Natural killer cell treated with Interleukin-12 subunit alpha and Interleukin-12 subunit beta and Interleukin-15 and Interleukin-18, amount 100 ng/mL, for 72 hours (primary cell): ENCODE measurements at regions not wholly inside any gene's neighbourhood (a gene's known extent, or its start where the extent isn't known, plus 50 kb on each side); places are given as distances from the start of the nearest gene placed in this dataset.
"Not testable (repeated sequence)": the region's sequence is repeated elsewhere in the genome, so short reads cannot be mapped to it uniquely, and the experiment has no call there.

Experiments
- ATAC-seq, 2 donors: fragments of 150-1000 bp; cut with Tn5 transposase in 1 of 2; sonication (Bioruptor Pico), chemical (Tn5 transposase) in 1 of 2; 2 replicates each; pipeline ENCODE4 v1.10.0; 2021
- DNase-seq: peaks from one replicate; pipeline ENCODE4 v3.0.0; 2022; ENCODE audit warnings: low spot score
- H3K27ac Mint-ChIP-seq, 2 donors: 1 replicate in 1 of 2; 2 replicates in 1 of 2; pipeline ENCODE4 v1.8.0; 2022; ENCODE audit warnings: mixed read lengths in 2 of 2, mild to moderate bottlenecking in 1 of 2, moderate library complexity in 1 of 2
- H3K27me3 Mint-ChIP-seq, 2 donors: 1 replicate in 1 of 2; 2 replicates in 1 of 2; pipeline ENCODE4 v1.8.0; 2022; ENCODE audit warnings: mixed read lengths in 2 of 2
- H3K36me3 Mint-ChIP-seq: one replicate; pipeline ENCODE4 v1.8.0; 2022; ENCODE audit warnings: mixed read lengths
- H3K4me1 Mint-ChIP-seq, 2 donors: 1 replicate in 1 of 2; 2 replicates in 1 of 2; pipeline ENCODE4 v1.8.0; 2022; ENCODE audit warnings: low read depth in 2 of 2, mixed read lengths in 2 of 2, mild to moderate bottlenecking in 1 of 2
- H3K4me3 Mint-ChIP-seq: one replicate; pipeline ENCODE4 v1.8.0; 2022; ENCODE audit warnings: mixed read lengths
- H3K9me3 Mint-ChIP-seq: 2 replicates; pipeline ENCODE4 v1.8.0; 2022; ENCODE audit warnings: mixed read lengths

DNA sequence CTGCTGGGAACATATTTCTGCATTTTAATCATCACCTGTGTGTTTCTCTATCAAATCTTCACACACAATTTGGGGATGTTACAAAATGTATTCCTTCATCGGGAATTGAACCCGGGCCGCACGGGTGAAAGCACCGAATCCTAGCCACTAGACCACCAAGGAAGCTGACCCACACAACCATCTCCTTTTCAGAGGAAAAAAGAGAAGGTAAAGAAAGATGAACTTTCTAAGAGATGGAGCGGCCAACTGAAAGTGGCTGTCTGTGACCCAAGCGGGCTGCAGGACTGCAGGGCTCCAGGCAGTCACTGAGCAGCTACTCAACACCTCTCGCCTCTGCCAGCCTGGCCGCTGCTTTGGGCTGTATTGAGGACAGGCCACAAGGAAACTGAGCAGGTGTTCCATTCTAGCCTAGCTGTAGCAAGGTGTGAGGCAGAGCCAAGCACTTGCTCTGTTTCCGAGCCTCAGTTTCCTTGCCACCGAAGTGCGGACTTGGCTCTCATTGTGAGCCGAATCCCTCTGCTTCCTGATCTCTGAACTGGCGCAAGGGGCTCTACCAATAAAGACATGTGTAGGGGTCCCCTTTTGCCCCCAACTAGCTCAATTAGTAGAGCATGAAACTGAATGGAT is 156.9 kb upstream of the NBPF11 start:
- Mint-ChIP-seq H3K4me3 (no peak overlapping the region), H3K9me3 (peaks cover 9% of the 10 kb centered on the region), H3K27ac (no peak overlapping the region), H3K27me3 (peaks cover 57 to 70% of the 10 kb centered on the region in 2 donors), H3K4me1 (peaks cover 3 to 13% of the 10 kb centered on the region in 2 donors), H3K36me3 (peaks cover 10% of the 10 kb centered on the region)
- DNase-seq: no peak
- ATAC-seq: no peak

DNA sequence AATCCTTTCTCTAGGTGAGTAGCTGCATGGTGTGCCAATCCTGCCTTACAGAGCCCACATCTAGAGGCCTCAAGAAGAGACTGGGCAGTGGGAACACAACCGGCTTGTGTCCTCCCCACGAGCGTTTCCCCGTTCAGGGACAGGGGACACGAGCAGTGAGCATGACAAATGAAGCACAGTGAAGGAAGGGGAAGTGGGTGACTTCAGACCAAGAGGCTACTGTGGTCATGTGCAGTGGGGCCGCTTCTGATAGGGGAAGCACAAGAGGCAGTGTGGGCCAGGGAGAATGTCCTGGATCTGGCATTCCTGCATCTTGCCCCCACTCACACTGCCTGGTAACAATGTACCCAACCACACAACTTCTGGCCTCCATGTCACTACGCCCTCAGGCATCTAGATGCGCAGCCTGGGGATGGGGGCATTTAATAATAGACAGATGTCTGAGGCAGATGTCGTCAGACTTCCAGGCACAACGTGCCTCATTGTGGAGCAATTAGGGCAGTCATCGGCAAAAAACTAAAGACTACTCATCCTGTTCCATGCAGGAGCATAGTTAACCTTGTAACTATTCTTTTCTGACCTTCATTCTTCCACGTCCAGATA is 155.6 kb upstream of the NBPF11 start:
- Mint-ChIP-seq H3K36me3 (peaks cover 10% of the 10 kb centered on the region), H3K27ac (no peak overlapping the region), H3K27me3 (peaks cover 57 to 62% of the 10 kb centered on the region in 2 donors), H3K4me1 (peaks cover 6 to 17% of the 10 kb centered on the region in 2 donors), H3K4me3 (no peak overlapping the region), H3K9me3 (peaks cover 9% of the 10 kb centered on the region)
- DNase-seq: no peak
- ATAC-seq: no peak

DNA sequence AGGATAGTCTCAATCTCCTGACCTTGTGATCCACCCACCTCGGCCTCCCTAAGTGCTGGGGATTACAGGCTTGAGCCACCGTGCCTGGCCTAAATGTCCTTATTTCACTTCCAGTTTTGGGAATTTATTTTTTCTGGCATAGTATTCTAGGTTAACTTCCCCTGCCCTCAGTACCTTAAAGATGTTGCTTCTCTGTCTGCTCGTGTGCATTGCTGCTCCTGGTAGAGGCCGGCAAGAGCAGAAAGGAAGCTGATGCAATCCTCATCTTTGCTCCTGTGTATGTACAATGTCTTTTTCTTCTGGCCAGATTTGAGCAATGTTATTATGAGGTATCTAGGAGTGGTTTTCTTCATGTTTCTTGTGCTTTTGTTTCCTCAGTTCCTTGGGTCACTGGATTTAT is 152.9 kb upstream of the NBPF11 start:
- Mint-ChIP-seq H3K27me3 (peaks cover 38 to 39% of the 10 kb centered on the region in 2 donors), H3K4me3 (peak overlapping the region; percentile 15), H3K4me1 (peaks cover 6 to 17% of the 10 kb centered on the region in 2 donors)
- not testable (repeated sequence) for H3K27ac Mint-ChIP-seq, ATAC-seq, H3K9me3 Mint-ChIP-seq, H3K36me3 Mint-ChIP-seq, DNase-seq

DNA sequence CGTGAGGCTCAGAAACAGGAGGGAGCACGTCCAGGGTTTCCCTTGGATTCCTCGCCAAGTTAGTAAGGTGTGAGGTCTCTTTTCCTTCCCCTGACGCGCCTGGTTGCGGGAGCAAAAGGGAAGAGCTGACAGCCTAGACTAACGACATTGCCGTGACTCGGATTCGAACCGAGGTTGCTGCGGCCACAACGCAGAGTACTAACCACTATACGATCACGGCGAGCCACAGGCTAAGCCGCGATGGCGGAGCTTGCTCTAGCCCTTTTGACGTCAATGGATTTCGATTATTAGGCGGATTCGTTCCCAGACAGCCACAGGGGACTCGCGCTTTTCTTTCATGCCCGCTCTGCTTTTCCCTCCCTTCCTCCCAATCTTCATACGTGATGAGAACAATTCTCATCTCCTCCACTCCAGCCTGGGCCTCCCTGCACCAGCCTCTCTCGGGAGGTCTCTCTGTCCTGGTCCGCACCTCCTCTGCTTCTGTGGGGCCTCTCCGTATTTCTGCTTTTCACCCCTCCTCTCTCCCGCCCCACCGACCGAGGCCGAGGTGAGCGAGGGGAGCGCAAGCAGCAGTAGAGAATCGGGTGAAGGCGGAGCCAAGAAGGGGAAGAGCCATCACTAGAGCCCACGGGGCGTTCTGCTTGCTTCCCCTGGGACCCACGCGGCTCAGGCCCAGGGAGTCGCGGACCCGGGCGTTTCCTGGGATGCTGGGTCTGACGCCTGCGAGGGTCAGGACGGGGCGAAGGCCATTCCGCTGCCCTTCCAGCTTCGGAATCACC is 150.7 kb upstream of the NBPF11 start:
- DNase-seq, H3K9me3 Mint-ChIP-seq, H3K36me3 Mint-ChIP-seq: not testable (repeated sequence)
- peak overlapping the region in 1 of 2 donors; percentile 41 for H3K27ac Mint-ChIP-seq
- H3K27me3 Mint-ChIP-seq: peaks cover 35 to 44% of the 10 kb centered on the region in 2 donors
- peak; percentile 80 to 88 for ATAC-seq
- peaks cover 6 to 17% of the 10 kb centered on the region in 2 donors for H3K4me1 Mint-ChIP-seq
- peak overlapping the region; percentile 85 for H3K4me3 Mint-ChIP-seq

DNA sequence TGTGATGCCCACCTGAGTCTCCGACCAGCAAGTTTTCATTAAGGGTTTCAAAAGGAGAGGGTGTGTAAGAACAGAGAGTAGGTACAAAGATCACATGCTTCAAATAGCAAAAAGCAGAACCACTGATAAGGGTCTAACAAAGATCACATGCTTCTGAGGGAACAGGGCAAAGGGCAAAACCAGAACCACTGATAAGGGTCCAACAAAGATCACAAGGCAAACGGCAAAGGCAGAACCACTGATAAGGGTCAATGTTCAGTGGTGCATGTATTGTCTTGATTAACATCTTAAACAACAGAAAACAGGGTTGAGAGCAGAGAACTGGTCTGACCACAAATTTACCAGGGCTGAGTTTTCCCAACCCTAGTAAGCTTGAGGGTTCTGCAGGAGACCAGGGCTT is 145.8 kb upstream of the NBPF11 start:
- not testable (repeated sequence) for H3K9me3 Mint-ChIP-seq, H3K4me1 Mint-ChIP-seq, H3K27ac Mint-ChIP-seq, ATAC-seq, H3K4me3 Mint-ChIP-seq, H3K36me3 Mint-ChIP-seq, DNase-seq
- peaks cover 9 to 25% of the 10 kb centered on the region in 2 donors for H3K27me3 Mint-ChIP-seq

DNA sequence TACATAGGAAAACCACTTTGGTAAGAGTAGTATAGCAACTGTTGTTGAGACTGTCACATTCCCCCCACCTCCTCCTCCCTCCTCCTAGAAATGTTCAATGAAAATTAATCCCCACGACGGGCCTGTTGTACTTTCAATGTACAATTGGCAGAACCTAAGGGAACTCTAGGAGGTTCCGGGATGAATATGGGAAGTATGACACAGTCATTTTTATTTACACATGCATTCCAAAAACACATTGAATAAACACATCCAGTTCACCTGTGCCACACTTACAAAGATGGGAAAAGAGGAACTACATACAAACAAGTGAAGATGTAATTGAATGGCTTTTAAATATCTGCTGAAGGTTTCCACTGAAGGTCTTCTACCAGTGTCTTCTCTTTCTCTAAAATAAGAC is 144.4 kb upstream of the NBPF11 start:
- no peak for DNase-seq
- H3K4me1 Mint-ChIP-seq: no peaks in the 10 kb centered on the region
- no peaks in the 10 kb centered on the region for H3K9me3 Mint-ChIP-seq
- H3K4me3 Mint-ChIP-seq: no peak overlapping the region
- no peak overlapping the region for H3K27ac Mint-ChIP-seq
- no peaks in the 10 kb centered on the region for H3K36me3 Mint-ChIP-seq
- peaks cover 14 to 25% of the 10 kb centered on the region in 2 donors for H3K27me3 Mint-ChIP-seq
- ATAC-seq: no peak

DNA sequence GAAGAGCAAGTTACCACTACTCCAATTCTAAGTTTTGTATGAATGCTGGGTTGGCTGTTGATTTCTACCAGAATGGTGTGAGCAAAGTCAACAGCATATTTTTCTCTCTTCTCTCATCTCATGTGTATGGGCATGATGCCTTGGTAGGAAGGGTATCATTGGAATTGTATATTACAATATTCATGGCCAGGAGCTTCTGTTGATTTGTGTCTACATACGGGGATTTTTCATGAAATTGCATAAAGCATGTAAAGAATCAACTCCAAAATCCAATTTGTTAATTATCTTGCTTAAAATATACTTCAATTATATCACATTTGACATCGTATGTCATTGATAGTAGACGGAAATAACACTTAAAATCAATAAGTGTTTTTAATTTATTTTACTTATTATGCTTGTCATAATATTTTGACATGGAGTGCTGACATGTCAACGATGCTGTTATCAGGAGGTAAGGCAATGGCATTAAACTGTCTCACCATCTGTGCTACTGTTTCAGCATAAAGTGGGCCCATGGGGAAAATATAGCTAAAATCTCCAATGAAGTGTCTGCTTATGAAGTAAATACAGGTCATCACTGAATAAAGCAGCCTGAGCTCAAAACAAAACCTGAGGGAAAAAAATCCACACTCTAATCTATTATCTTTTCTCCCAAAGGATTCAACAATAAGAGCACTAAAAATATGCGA is 142.2 kb upstream of the NBPF11 start:
- peaks cover 15 to 18% of the 10 kb centered on the region in 2 donors for H3K27me3 Mint-ChIP-seq
- H3K27ac Mint-ChIP-seq: no peak overlapping the region
- H3K9me3 Mint-ChIP-seq: no peaks in the 10 kb centered on the region
- DNase-seq (no peak), ATAC-seq (no peak)
- H3K4me3 Mint-ChIP-seq: no peak overlapping the region
- no peaks in the 10 kb centered on the region for H3K36me3 Mint-ChIP-seq
- no peaks in the 10 kb centered on the region for H3K4me1 Mint-ChIP-seq

DNA sequence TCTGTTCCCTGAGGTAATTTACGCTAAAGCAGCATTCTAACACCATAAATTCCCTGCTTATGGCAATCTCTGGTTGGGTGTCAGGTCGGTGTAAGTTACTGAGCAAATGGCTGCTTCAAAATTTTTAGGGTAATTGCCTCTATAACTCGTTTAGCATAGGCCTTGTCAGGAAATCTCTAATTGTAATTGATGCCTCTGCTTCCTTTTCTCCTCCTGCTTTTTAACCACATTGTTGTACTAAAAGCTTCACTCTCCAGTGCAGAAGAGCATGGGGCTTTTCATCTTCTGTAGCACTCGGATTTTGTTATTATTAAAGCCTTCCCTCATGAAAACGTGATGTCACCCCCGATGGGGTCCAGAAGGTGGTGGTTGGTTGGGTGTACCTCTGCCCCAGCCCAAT is 141.6 kb upstream of the NBPF11 start:
- DNase-seq: no peak

DNA sequence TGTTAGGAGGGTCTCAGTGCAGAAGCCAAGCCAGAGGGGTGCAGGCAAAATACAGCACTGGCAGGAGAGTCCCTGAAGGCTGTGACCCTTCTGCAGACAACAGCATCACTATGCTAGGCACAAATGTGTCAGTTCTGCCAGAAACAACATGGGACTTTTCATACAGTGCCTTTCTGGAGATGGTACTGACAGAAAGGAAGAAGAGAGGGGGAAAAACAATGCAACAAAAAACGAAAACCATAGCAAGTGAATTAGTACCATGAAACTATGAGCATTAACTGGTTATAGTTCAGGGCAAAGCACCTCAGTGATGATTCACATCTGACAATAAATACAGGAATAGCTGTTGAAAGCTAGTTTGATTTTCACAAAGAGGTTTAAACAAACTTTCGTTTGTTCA is 140.8 kb upstream of the NBPF11 start:
- ATAC-seq (no peak), DNase-seq (no peak)
- H3K27me3 Mint-ChIP-seq: peaks cover 15 to 18% of the 10 kb centered on the region in 2 donors
- no peaks in the 10 kb centered on the region for H3K4me1 Mint-ChIP-seq
- H3K9me3 Mint-ChIP-seq: no peaks in the 10 kb centered on the region
- H3K27ac Mint-ChIP-seq: no peak overlapping the region
- no peak overlapping the region for H3K4me3 Mint-ChIP-seq
- no peaks in the 10 kb centered on the region for H3K36me3 Mint-ChIP-seq

More for the DNA sequence above, 141.6 kb upstream of the NBPF11 start:
- Mint-ChIP-seq H3K4me1 (no peaks in the 10 kb centered on the region), H3K9me3 (no peaks in the 10 kb centered on the region), H3K27ac (no peak overlapping the region), H3K36me3 (no peaks in the 10 kb centered on the region), H3K4me3 (no peak overlapping the region), H3K27me3 (peaks cover 15 to 18% of the 10 kb centered on the region in 2 donors)
- no peak for ATAC-seq

DNA sequence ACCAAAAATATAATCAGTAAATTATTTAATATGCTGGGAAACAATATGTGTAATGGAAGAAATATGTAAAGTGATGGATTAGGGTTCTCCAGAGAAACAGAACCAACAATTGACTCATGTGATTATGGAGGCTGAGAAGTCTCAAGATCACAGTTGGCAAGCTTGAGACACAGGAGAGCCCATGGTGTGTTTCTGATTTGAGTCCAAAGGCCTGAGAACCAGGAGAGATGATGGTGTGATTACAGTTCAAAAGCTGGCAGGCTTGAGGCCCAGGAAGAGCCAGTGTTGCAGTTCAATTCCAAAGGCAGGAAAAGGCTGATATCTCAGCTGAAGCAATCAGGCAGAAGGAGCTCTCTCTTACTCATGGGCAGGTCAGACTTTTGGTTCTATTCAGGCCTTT is 138.8 kb upstream of the NBPF11 start:
- Mint-ChIP-seq H3K4me1 (no peaks in the 10 kb centered on the region), H3K4me3 (no peak overlapping the region), H3K36me3 (no peaks in the 10 kb centered on the region), H3K27ac (no peak overlapping the region), H3K9me3 (no peaks in the 10 kb centered on the region), H3K27me3 (peaks cover 18 to 21% of the 10 kb centered on the region in 2 donors)
- DNase-seq (no peak), ATAC-seq (no peak)

DNA sequence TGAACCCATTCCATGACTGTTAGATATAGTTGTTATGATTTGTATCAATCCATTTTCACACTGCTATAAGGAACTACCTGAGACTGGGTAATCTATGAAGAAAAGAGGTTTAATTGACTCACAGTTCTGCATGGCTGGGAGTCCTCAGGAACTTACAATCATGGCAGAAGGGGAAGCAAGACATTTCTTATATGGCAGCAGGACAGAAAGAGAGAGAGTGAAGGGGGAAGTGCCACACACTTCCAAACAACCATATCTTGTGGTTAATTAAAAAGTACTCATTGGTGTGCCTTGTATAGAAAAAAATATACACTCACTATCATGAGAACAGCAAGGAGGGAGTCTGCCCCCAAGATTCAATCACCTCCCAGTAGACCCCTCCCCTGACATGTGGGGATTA is 137.6 kb upstream of the NBPF11 start:
- Mint-ChIP-seq H3K27me3 (peaks cover 7 to 21% of the 10 kb centered on the region in 2 donors), H3K9me3 (no peaks in the 10 kb centered on the region), H3K27ac (no peak overlapping the region), H3K4me3 (no peak overlapping the region), H3K4me1 (no peaks in the 10 kb centered on the region), H3K36me3 (no peaks in the 10 kb centered on the region)
- DNase-seq (no peak), ATAC-seq (no peak)

DNA sequence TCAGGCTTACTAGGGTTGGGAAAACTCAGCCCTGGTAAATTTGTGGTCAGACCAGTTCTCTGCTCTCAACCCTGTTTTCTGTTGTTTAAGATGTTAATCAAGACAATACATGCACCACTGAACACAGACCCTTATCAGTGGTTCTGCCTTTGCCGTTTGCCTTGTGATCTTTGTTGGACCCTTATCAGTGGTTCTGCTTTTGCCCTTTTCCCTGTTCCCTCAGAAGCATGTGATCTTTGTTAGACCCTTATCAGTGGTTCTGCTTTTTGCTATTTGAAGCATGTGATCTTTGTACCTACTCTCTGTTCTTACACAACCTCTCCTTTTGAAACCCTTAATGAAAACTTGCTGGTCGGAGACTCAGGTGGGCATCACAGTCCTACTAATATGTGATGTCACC is 133.9 kb upstream of the NBPF11 start:
- H3K4me1 Mint-ChIP-seq, H3K4me3 Mint-ChIP-seq, H3K27ac Mint-ChIP-seq, H3K36me3 Mint-ChIP-seq, DNase-seq, H3K9me3 Mint-ChIP-seq, ATAC-seq: not testable (repeated sequence)
- peaks cover 7 to 18% of the 10 kb centered on the region in 2 donors for H3K27me3 Mint-ChIP-seq

DNA sequence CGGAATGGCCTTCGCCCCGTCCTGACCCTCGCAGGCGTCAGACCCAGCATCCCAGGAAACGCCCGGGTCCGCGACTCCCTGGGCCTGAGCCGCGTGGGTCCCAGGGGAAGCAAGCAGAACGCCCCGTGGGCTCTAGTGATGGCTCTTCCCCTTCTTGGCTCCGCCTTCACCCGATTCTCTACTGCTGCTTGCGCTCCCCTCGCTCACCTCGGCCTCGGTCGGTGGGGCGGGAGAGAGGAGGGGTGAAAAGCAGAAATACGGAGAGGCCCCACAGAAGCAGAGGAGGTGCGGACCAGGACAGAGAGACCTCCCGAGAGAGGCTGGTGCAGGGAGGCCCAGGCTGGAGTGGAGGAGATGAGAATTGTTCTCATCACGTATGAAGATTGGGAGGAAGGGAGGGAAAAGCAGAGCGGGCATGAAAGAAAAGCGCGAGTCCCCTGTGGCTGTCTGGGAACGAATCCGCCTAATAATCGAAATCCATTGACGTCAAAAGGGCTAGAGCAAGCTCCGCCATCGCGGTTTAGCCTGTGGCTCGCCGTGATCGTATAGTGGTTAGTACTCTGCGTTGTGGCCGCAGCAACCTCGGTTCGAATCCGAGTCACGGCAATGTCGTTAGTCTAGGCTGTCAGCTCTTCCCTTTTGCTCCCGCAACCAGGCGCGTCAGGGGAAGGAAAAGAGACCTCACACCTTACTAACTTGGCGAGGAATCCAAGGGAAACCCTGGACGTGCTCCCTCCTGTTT is 128.9 kb upstream of the NBPF11 start:
- DNase-seq, H3K9me3 Mint-ChIP-seq, H3K36me3 Mint-ChIP-seq: not testable (repeated sequence)
- Mint-ChIP-seq H3K27me3 (peaks cover 37% of the 10 kb centered on the region in 2 donors), H3K27ac (peak overlapping the region; percentile 73 to 84), H3K4me1 (peaks cover 14 to 17% of the 10 kb centered on the region in 2 donors), H3K4me3 (peak overlapping the region; percentile 85)
- peak; percentile 81 to 86 for ATAC-seq
